GM12872 (cell line): ENCODE measurements at regions not wholly inside any gene's neighbourhood (a gene's known extent, or its start where the extent isn't known, plus 50 kb on each side); places are given as distances from the start of the nearest gene placed in this dataset.

Source experiments
- TF ChIP-seq, protein P1 (sequence below): IDR thresholded peaks from 3 replicates; pipeline ENCODE4 v1.5.1; 2011; ENCODE audit warnings: low read depth, mild to moderate bottlenecking, low read length, moderate library complexity; ENCODE audit not compliant: insufficient read depth

- TF ChIP-seq, protein P1, sequence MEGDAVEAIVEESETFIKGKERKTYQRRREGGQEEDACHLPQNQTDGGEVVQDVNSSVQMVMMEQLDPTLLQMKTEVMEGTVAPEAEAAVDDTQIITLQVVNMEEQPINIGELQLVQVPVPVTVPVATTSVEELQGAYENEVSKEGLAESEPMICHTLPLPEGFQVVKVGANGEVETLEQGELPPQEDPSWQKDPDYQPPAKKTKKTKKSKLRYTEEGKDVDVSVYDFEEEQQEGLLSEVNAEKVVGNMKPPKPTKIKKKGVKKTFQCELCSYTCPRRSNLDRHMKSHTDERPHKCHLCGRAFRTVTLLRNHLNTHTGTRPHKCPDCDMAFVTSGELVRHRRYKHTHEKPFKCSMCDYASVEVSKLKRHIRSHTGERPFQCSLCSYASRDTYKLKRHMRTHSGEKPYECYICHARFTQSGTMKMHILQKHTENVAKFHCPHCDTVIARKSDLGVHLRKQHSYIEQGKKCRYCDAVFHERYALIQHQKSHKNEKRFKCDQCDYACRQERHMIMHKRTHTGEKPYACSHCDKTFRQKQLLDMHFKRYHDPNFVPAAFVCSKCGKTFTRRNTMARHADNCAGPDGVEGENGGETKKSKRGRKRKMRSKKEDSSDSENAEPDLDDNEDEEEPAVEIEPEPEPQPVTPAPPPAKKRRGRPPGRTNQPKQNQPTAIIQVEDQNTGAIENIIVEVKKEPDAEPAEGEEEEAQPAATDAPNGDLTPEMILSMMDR = no peak
Measured at GRCh38 chr17:52823155-52823554, 664.6 kb upstream of the CA10 start.

DNA sequence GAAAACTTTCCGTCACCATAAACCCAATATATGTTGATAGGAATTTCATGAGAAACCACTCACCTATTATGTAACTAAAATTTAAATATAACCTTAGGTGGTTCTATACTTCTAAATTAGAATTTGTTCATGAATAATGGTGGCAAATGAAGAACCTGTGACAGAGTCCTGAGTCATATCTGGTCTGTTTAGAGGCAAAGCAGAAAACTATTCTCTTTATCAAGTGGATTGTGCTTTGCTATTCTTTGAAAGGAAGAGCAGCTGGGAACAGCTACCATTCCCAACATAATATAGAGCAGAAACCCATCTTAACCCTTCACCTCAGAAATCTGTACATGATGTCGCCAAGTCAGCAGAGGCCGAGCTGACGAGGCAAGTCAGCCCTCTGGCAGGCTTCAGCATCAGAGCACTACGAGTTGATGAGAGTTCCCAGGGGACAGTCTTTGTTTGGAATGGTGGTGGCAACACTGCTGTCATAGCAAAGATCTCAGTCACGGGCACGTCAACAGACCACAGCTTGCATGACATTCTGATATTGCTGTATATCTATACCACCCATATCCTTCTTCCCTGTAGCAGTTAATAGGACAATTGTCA lies 631.9 kb upstream of the CA10 start:
- TF ChIP-seq, protein P1 = no peak

- TF ChIP-seq, protein P1 = no peak
Measured at GRCh38 chr17:52789829-52790228, 631.3 kb upstream of the CA10 start.

- TF ChIP-seq, protein P1 = no peak
Measured at GRCh38 chr17:52776234-52776633, 617.7 kb upstream of the CA10 start.

- TF ChIP-seq, protein P1 = no peak
Measured at GRCh38 chr17:52762794-52763167, 604.3 kb upstream of the CA10 start.

DNA sequence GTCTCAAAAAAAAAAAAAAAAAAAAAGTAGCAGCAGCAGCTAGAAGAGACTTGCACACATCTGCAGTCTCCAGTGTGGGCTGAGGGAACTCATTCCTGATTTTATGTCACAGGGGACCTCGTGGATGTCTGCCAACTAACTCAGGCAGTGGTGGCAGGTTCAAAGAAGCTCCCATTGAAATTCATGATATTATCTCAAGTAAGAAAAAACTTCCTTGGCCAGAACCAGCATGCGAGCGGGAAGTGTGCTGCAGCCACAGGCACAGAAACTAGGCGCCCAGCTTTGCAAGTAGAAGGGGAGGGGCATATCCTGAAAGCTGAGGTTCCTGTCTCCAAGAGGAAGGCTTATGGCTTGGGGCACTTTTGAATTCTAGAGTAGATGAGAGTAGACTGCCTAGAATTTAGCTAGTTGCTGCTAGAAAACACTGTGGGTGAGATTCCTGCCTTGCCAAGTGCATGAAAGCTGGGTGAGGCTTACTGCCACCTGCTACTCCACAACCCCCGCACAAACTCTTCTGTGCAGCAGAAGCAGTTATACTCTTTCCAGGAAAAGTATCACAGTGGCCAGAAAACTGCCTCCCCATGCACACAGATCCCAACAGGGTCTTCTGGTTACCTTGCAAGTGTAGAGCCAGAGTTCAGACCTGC lies 603.8 kb upstream of the CA10 start:
- TF ChIP-seq, protein P1 = no peak

DNA sequence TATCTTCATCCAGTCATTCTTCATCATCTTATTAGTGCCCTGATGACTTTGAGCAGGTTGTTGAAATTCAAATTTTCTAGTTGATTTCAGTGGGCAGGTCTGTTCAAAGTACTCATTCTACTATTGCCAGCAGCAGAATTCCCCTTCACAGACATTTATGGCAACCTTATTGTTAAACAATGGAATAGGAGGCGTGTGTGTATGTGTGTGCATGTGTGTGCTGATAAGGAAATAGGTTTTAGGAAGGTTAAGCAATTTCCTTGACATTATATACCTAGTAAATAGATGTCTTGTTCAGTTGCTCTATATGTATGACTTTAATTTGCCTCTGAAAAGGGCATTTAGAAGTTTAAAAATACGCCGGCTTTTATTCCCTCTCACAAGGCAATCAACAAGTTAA lies 601.4 kb upstream of the CA10 start:
- TF ChIP-seq, protein P1 = no peak
